Adipocyte (in vitro differentiated cells): ENCODE measurements at regions not wholly inside any gene's neighbourhood (a gene's known extent, or its start where the extent isn't known, plus 50 kb on each side); places are given as distances from the start of the nearest gene placed in this dataset.
"Not testable (repeated sequence)": the region's sequence is repeated elsewhere in the genome, so short reads cannot be mapped to it uniquely, and the experiment has no call there.

Experiments used
- DNase-seq: peaks from one replicate; pipeline ENCODE4 v3.0.0-alpha.2; 2015; ENCODE audit warnings: low read depth
- H3K27me3 ChIP-seq: replicated peaks from 2 replicates; pipeline ENCODE4 v1.7.0; 2013; ENCODE audit warnings: mild to moderate bottlenecking, low read length, moderate library complexity; ENCODE audit not compliant: control insufficient read depth, insufficient read depth
- H3K36me3 ChIP-seq: 2 replicates; pipeline ENCODE4 v1.7.0; 2013; ENCODE audit warnings: low read length, mild to moderate bottlenecking, moderate library complexity; ENCODE audit not compliant: control insufficient read depth, insufficient read depth, severe bottlenecking
- H3K4me1 ChIP-seq: 2 replicates; pipeline ENCODE4 v1.7.0; 2013; ENCODE audit warnings: mild to moderate bottlenecking, low read length, moderate library complexity; ENCODE audit not compliant: control insufficient read depth, insufficient read depth
- H3K4me3 ChIP-seq: 2 replicates; pipeline ENCODE4 v1.7.0; 2013; ENCODE audit warnings: mild to moderate bottlenecking, low read length, moderate library complexity
- H3K9ac ChIP-seq: 2 replicates; pipeline ENCODE4 v1.7.0; 2013; ENCODE audit warnings: mild to moderate bottlenecking, low read length, moderate library complexity
- H3K9me3 ChIP-seq: 2 replicates; pipeline ENCODE4 v1.7.0; 2013; ENCODE audit warnings: mild to moderate bottlenecking, low read length, moderate library complexity; ENCODE audit not compliant: control insufficient read depth

- Histone ChIP-seq H3K4me1 (no peaks in the 10 kb centered on the region), H3K36me3 (no peaks in the 10 kb centered on the region), H3K9ac (no peak overlapping the region), H3K9me3 (no peaks in the 10 kb centered on the region), H3K27me3 (no peaks in the 10 kb centered on the region), H3K4me3 (no peak overlapping the region)
- DNase-seq, result peak; percentile 17
Observed at GRCh38 chr13:85148009-85148408, 651.2 kb downstream of the SLITRK6 start.

DNA sequence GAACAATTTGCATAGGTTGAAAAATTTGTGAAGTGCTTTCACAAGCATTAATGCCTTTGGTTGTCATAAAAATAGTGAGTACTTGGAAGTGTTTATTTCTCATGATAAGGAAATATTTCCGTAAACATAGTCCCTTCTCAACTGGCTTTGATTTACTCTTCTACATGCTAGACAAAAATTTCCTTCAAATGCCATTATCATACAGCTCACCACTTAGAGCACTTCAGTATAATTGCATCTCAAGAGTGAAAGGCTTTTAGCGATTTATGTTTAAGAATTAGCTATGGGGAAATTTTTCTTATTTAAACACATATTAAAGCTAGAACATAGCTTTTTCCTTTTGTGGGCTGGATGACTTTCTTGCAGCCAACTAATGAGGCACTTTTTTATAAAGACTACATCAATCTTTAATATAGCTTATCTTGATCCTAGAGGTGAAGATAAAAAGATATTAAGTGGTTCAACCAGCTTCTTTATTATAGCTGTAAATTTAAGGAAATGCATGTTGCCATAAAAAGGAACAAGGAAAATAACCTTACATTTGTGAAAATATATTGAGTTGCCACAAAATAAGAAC lies 656.8 kb downstream of the SLITRK6 start:
- Histone ChIP-seq H3K4me1 (no peaks in the 10 kb centered on the region), H3K9me3 (no peaks in the 10 kb centered on the region), H3K4me3 (no peak overlapping the region), H3K9ac (no peak overlapping the region), H3K36me3 (no peaks in the 10 kb centered on the region), H3K27me3 (no peaks in the 10 kb centered on the region)
- no peak for DNase-seq

DNA sequence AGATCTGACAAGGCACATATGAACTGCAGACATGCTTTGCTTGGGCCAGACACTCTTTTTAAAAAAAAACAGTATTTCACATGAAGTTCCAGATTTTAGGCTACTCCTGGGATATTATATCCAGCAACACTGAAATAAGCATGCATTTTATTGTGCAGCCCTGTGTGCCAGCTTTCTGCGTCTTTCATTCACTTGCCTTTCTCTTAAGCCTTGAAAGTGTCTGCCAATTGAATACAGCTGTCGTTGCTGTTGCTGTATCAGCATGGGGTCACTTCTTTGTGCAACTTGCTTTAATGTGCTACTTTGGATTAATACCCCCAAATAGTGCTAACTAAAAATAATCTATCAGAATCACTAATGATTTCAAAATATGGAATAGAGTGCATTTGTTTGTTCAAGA lies 657.8 kb downstream of the SLITRK6 start:
- no peaks in the 10 kb centered on the region for H3K4me1 ChIP-seq
- no peak for DNase-seq
- H3K4me3 ChIP-seq, result no peak overlapping the region
- no peaks in the 10 kb centered on the region for H3K27me3 ChIP-seq
- no peaks in the 10 kb centered on the region for H3K36me3 ChIP-seq
- no peak overlapping the region for H3K9ac ChIP-seq
- no peaks in the 10 kb centered on the region for H3K9me3 ChIP-seq

GRCh38 chr13:85140192-85140591 lies 659.0 kb downstream of the SLITRK6 start:
- Histone ChIP-seq H3K27me3 (no peaks in the 10 kb centered on the region), H3K9me3 (no peaks in the 10 kb centered on the region), H3K4me3 (no peak overlapping the region), H3K36me3 (no peaks in the 10 kb centered on the region), H3K4me1 (no peaks in the 10 kb centered on the region), H3K9ac (no peak overlapping the region)
- no peak for DNase-seq

- no peaks in the 10 kb centered on the region for H3K9me3 ChIP-seq
- no peaks in the 10 kb centered on the region for H3K4me1 ChIP-seq
- no peak overlapping the region for H3K4me3 ChIP-seq
- H3K27me3 ChIP-seq, result no peaks in the 10 kb centered on the region
- H3K9ac ChIP-seq, result no peak overlapping the region
- peak; percentile 15 for DNase-seq
- H3K36me3 ChIP-seq, result no peaks in the 10 kb centered on the region
Observed at GRCh38 chr13:85137516-85137915, 661.7 kb downstream of the SLITRK6 start.

DNA sequence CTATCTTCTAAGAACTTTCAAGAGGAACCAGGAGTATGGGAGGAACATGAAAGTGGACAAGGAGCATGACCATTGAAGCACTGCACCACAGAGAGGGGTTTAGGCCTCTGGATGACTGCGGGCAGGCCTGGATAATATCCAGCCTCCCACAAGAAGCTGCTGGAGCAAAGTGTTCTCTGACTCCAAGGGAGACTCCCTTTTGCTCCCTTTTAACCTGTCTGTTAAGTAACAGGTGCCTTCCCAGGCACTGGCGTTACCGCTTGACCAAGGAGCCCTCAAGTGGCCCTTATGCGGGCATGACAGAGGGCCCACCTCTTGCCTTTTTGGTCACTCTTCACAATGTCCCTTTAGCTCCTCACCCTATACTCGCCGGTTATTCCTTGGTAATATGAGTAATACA lies 666.2 kb downstream of the SLITRK6 start:
- no peak overlapping the region for H3K9ac ChIP-seq
- no peaks in the 10 kb centered on the region for H3K9me3 ChIP-seq
- no peaks in the 10 kb centered on the region for H3K27me3 ChIP-seq
- H3K4me3 ChIP-seq, result no peak overlapping the region
- no peaks in the 10 kb centered on the region for H3K4me1 ChIP-seq
- no peak for DNase-seq
- no peaks in the 10 kb centered on the region for H3K36me3 ChIP-seq

- not testable (repeated sequence) for H3K4me1 ChIP-seq, H3K36me3 ChIP-seq, DNase-seq
Observed at GRCh38 chr13:85123501-85123900, 675.7 kb downstream of the SLITRK6 start.

DNA sequence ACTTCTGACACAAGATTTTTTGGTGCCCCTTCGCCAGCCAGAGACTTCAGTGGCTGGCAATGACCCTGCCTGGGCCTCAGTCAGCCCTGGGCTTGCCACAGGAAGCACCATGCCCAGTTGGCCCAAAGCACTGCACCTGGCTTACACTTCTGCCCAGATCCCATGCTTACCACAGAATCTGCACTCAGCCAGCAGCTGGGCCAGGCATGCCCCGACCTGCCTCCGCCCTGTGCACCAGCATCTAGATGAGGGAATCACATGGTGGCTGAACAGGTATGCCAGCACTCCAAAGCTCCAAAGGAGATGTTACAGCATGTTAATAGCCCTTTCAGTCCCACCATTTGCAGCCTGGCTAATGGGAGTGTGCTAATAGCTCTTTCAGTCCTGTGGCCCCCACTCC lies 690.9 kb downstream of the SLITRK6 start:
- Histone ChIP-seq H3K4me1 (no peaks in the 10 kb centered on the region), H3K27me3 (no peaks in the 10 kb centered on the region), H3K9ac (no peak overlapping the region), H3K4me3 (no peak overlapping the region), H3K9me3 (no peaks in the 10 kb centered on the region), H3K36me3 (no peaks in the 10 kb centered on the region)
- no peak for DNase-seq

More at GRCh38 chr13:85123501-85123900, 675.7 kb downstream of the SLITRK6 start:
- not testable (repeated sequence) for H3K9ac ChIP-seq, H3K9me3 ChIP-seq, H3K4me3 ChIP-seq, H3K27me3 ChIP-seq

DNA sequence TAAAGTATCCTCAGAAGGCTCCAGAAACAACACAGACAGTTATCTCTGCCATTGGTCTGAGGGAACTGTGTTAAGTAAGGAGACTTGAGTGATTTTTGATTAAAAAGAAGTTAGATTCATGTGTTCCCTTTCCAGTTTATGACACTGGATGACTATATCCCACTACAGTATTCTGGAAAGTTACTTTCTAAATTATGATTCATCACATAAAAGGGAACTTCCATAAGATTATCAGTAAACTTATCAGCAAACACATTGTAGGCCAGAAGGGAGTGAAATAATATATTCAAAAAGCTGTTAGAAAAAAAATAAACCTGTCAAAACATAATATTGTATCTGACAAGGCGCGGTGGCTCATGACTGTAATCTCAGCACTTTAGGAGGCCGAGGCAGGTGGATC lies 700.0 kb downstream of the SLITRK6 start:
- Histone ChIP-seq H3K4me1 (no peaks in the 10 kb centered on the region), H3K9me3 (no peaks in the 10 kb centered on the region), H3K27me3 (no peaks in the 10 kb centered on the region), H3K9ac (no peak overlapping the region), H3K4me3 (no peak overlapping the region), H3K36me3 (no peaks in the 10 kb centered on the region)
- DNase-seq, result no peak

DNA sequence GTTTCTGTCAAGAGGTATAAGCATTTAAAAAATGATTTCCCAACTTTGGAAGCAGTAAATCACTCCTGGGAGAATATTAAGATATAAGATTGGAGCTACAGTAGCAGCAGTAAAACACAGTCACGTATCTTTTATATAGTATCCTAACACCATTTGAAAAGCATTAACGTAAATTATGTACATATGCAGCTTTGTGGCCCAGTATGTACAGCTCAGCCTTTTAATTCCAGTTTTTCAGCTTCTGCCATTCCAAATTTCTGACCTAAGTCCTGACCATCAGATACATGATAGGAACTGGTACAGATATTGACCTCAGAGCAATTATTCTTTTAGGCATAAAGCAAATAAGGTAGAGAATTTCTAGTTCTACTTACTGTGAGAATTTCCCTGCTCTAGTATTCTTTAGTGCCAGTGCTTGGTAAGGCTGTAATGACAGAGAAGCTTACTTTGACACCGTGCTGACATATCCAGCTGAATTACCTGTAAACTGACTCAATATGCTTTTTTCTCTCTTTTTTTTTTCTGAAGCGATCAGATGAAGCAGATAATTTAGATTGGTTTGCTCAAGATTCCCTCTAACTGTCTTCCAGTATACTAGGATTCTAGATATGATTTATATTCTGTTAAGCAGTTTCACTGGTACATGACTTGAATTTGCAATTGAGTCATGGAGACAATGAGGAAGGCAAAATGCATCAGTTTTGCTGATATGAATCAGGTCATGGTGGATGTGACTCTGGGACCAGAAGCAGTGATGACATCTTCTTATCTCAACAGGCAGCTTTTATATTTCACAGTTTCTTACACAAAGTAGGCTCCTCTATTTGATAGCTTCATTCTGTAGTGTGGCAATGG lies 703.6 kb downstream of the SLITRK6 start:
- Histone ChIP-seq H3K27me3 (no peaks in the 10 kb centered on the region), H3K9ac (no peak overlapping the region), H3K9me3 (no peaks in the 10 kb centered on the region), H3K4me1 (no peaks in the 10 kb centered on the region), H3K4me3 (no peak overlapping the region), H3K36me3 (no peaks in the 10 kb centered on the region)
- DNase-seq, result no peak

GRCh38 chr13:85093808-85094207 lies 705.4 kb downstream of the SLITRK6 start:
- H3K4me1 ChIP-seq, result no peaks in the 10 kb centered on the region
- no peaks in the 10 kb centered on the region for H3K9me3 ChIP-seq
- no peaks in the 10 kb centered on the region for H3K36me3 ChIP-seq
- no peak overlapping the region for H3K4me3 ChIP-seq
- H3K27me3 ChIP-seq, result no peaks in the 10 kb centered on the region
- peak; percentile 11 for DNase-seq
- H3K9ac ChIP-seq, result no peak overlapping the region
